ENCODE measurements at regions not wholly inside any gene's neighbourhood (a gene's known extent, or its start where the extent isn't known, plus 50 kb on each side); places are given as distances from the start of the nearest gene placed in this dataset.
"Not testable (repeated sequence)": the region's sequence is repeated elsewhere in the genome, so short reads cannot be mapped to it uniquely, and the experiment has no call there.

- DNase-seq = no peak
Measured at GRCh38 chr6:141202626-141203025, 930.1 kb upstream of the GJE1 start.

GRCh38 chr6:141199074-141199473 lies 933.7 kb upstream of the GJE1 start:
- DNase-seq = no peak

- DNase-seq = no peak
Measured at GRCh38 chr6:141195251-141195832, 937.4 kb upstream of the GJE1 start.

- no peak for DNase-seq
Measured at GRCh38 chr6:141183368-141183767, 949.4 kb upstream of the GJE1 start.

GRCh38 chr6:141175458-141175857 lies 957.3 kb upstream of the GJE1 start:
- DNase-seq = not testable (repeated sequence)

- DNase-seq = no peak
Measured at GRCh38 chr6:141174932-141175331, 957.8 kb upstream of the GJE1 start.

GRCh38 chr6:141173529-141173928 lies 959.2 kb upstream of the GJE1 start:
- DNase-seq = no peak

GRCh38 chr6:141169419-141169818 lies 963.3 kb upstream of the GJE1 start:
- DNase-seq = no peak

- DNase-seq = no peak
Measured at GRCh38 chr6:141167945-141168344, 964.8 kb upstream of the GJE1 start.

- peak; percentile 25 for DNase-seq
Measured at GRCh38 chr6:141165002-141165665, 967.6 kb upstream of the GJE1 start.

- no peak for DNase-seq
Measured at GRCh38 chr6:141164042-141164743, 968.5 kb upstream of the GJE1 start.

- no peak for DNase-seq
Measured at GRCh38 chr6:141163107-141163506, 969.6 kb upstream of the GJE1 start.

GRCh38 chr6:141158740-141159139 lies 974.0 kb upstream of the GJE1 start:
- no peak for DNase-seq

- no peak for DNase-seq
Measured at GRCh38 chr6:141153563-141153962, 979.2 kb upstream of the GJE1 start.

GRCh38 chr6:141152951-141153350 lies 979.8 kb upstream of the GJE1 start:
- no peak for DNase-seq

- DNase-seq = no peak
Measured at GRCh38 chr6:141151710-141152417, 980.9 kb upstream of the GJE1 start.

GRCh38 chr6:141141870-141142269 lies 990.9 kb upstream of the GJE1 start:
- no peak for DNase-seq

- no peak for DNase-seq
Measured at GRCh38 chr6:141140905-141141304, 991.8 kb upstream of the GJE1 start.

- DNase-seq = no peak
Measured at GRCh38 chr6:141139461-141139860, 993.3 kb upstream of the GJE1 start.

- DNase-seq = no peak
Measured at GRCh38 chr6:141134723-141135122, 998.0 kb upstream of the GJE1 start.

- DNase-seq = no peak
Measured at GRCh38 chr6:141133836-141134235, 998.9 kb upstream of the GJE1 start.

GRCh38 chr6:141133346-141133745 lies 999.4 kb upstream of the GJE1 start:
- DNase-seq = no peak

- no peak for DNase-seq
Measured at GRCh38 chr6:141131616-141132015, 1001.1 kb upstream of the GJE1 start.

- no peak for DNase-seq
Measured at GRCh38 chr6:141123497-141123896, 1009.2 kb upstream of the GJE1 start.

Data from NCI-H1105 treated with DMSO at 0.1 percent for 48 hours (cell line).